IMR-90 (cell line): ENCODE measurements at regions not wholly inside any gene's neighbourhood (a gene's known extent, or its start where the extent isn't known, plus 50 kb on each side); places are given as distances from the start of the nearest gene placed in this dataset.

Experiments used
- ATAC-seq: fragments of 200-7000 bp; cut with Tn5 transposase; 2 replicates; pipeline ENCODE4 v1.9.1; 2020; ENCODE audit warnings: low read depth, mild to moderate bottlenecking, moderate library complexity
- BruUV-seq: library from RNA; stranded (reverse); fragments of 400-500 nt; replicated peaks from 2 replicates; lab custom pipeline; 2021; lab: Mats Ljungman, UMichigan
- CTCF ChIA-PET: fragments of 300-600 bp; formaldehyde crosslinking; extraction: SDS; loops from one replicate; lab custom pipeline; 2021; ENCODE audit warnings: antibody characterized with exemption; lab: Yijun Ruan, JAX
- POLR2A ChIA-PET: fragments of 300-600 bp; sonication (Branson Sonifier 250); formaldehyde crosslinking; loops from one replicate; lab custom pipeline; 2022; ENCODE audit warnings: antibody characterized with exemption; ENCODE audit not compliant: unreplicated experiment; lab: Charles Lee
- DNase-seq: peaks from one replicate; pipeline ENCODE4 v3.0.0; 2013
- H2AFZ ChIP-seq: replicated peaks from 2 replicates; pipeline ENCODE3; 2013; ENCODE audit warnings: low read length, mild to moderate bottlenecking; ENCODE audit not compliant: poor library complexity
- H2AK5ac ChIP-seq: 2 replicates; pipeline ENCODE4 v1.6.1; 2013; ENCODE audit warnings: low read depth, low read length, inconsistent platforms
- H2AK9ac ChIP-seq: replicated peaks from 2 replicates; pipeline ENCODE3; 2013; ENCODE audit warnings: mild to moderate bottlenecking, low read depth, low read length, moderate library complexity; ENCODE audit not compliant: poor library complexity
- H2BK120ac ChIP-seq: 2 replicates; pipeline ENCODE4 v1.6.1; 2013; ENCODE audit warnings: low read depth, low read length, inconsistent platforms
- H2BK15ac ChIP-seq: 3 replicates; pipeline ENCODE4 v1.6.1; 2013; ENCODE audit warnings: low read depth, low read length, inconsistent platforms
- H2BK20ac ChIP-seq: 2 replicates; pipeline ENCODE4 v1.6.1; 2013; ENCODE audit warnings: low read depth, mild to moderate bottlenecking, inconsistent platforms, low read length, moderate library complexity
- H2BK5ac ChIP-seq: 2 replicates; pipeline ENCODE4 v1.6.1; 2013; ENCODE audit warnings: mild to moderate bottlenecking, low read depth, low read length, inconsistent platforms; ENCODE audit not compliant: poor library complexity, severe bottlenecking
- H3K14ac ChIP-seq: replicated peaks from 2 replicates; pipeline ENCODE4 v1.6.1; 2013; ENCODE audit warnings: low read depth, low read length, inconsistent platforms
- H3K18ac ChIP-seq: 2 replicates; pipeline ENCODE4 v1.6.1; 2013; ENCODE audit warnings: low read depth, low read length, control low read depth
- H3K23ac ChIP-seq: 2 replicates; pipeline ENCODE4 v1.6.1; 2013; ENCODE audit warnings: low read depth, low read length, inconsistent platforms
- H3K27ac ChIP-seq: 2 replicates; pipeline ENCODE4 v1.5.1; 2013; ENCODE audit warnings: mild to moderate bottlenecking, control low read depth, low read length; ENCODE audit not compliant: insufficient read depth
- H3K27me3 ChIP-seq: 2 replicates; pipeline ENCODE4 v1.6.1; 2013; ENCODE audit warnings: low read length; ENCODE audit not compliant: control insufficient read depth, insufficient read depth
- H3K36me3 ChIP-seq: 2 replicates; pipeline ENCODE4 v1.6.1; 2013; ENCODE audit warnings: low read length, mixed read lengths; ENCODE audit not compliant: control insufficient read depth, insufficient read depth
- H3K4ac ChIP-seq: 2 replicates; pipeline ENCODE4 v1.6.1; 2013; ENCODE audit warnings: low read depth, low read length, inconsistent platforms
- H3K4me1 ChIP-seq: 2 replicates; pipeline ENCODE4 v1.6.1; 2013; ENCODE audit warnings: low read length, mixed read lengths; ENCODE audit not compliant: control insufficient read depth, insufficient read depth
- H3K4me2 ChIP-seq: 2 replicates; pipeline ENCODE4 v1.6.1; 2013; ENCODE audit warnings: low read depth, mild to moderate bottlenecking, control low read depth, low read length, moderate library complexity
- H3K4me3 ChIP-seq: 2 replicates; pipeline ENCODE4 v1.5.1; 2013; ENCODE audit warnings: low read depth, mild to moderate bottlenecking, control low read depth, low read length, moderate library complexity; ENCODE audit not compliant: insufficient read depth
- H3K56ac ChIP-seq: 2 replicates; pipeline ENCODE4 v1.6.1; 2013; ENCODE audit warnings: low read length, inconsistent platforms; ENCODE audit not compliant: insufficient read depth; ENCODE audit errors: extremely low read depth
- H3K79me1 ChIP-seq, 2 experiments: 2 replicates each; pipeline ENCODE4 v1.6.1; 2013; ENCODE audit warnings: low read length in 2 of 2, inconsistent platforms in 1 of 2, low read depth in 1 of 2
- H3K9ac ChIP-seq: 2 replicates; pipeline ENCODE4 v1.6.1; 2013; ENCODE audit warnings: low read depth, low read length, control low read depth
- H3K9me1 ChIP-seq: 2 replicates; pipeline ENCODE4 v1.6.1; 2013; ENCODE audit warnings: low read length, inconsistent platforms; ENCODE audit not compliant: insufficient read depth
- H3K9me3 ChIP-seq: 2 replicates; pipeline ENCODE4 v1.6.1; 2013; ENCODE audit warnings: low read length; ENCODE audit not compliant: control insufficient read depth, insufficient read depth
- H4K20me1 ChIP-seq: 2 replicates; pipeline ENCODE4 v1.6.1; 2013; ENCODE audit warnings: low read length, inconsistent platforms; ENCODE audit not compliant: insufficient read depth
- H4K5ac ChIP-seq: 2 replicates; pipeline ENCODE4 v1.6.1; 2013; ENCODE audit warnings: mild to moderate bottlenecking, low read depth, low read length, control low read depth
- H4K8ac ChIP-seq, 2 experiments: 2 replicates each; pipeline ENCODE4 v1.6.1; 2013; ENCODE audit warnings: low read depth in 2 of 2, low read length in 2 of 2, control low read depth in 1 of 2, inconsistent platforms in 1 of 2
- H4K91ac ChIP-seq: 2 replicates; pipeline ENCODE4 v1.6.1; 2013; ENCODE audit warnings: low read depth, low read length, inconsistent platforms; ENCODE audit not compliant: insufficient read depth
- BHLHE40 ChIP-seq: fragments of 150-350 bp; IDR thresholded peaks from 2 replicates; pipeline ENCODE4 v1.6.1; 2016; ENCODE audit warnings: mild to moderate bottlenecking, low read depth, low read length
- CEBPB ChIP-seq: IDR thresholded peaks from 2 replicates; pipeline ENCODE4 v1.6.1; 2012; ENCODE audit warnings: low read depth, low read length, improper control_type of control experiment
- CHD1 ChIP-seq: IDR thresholded peaks from 2 replicates; pipeline ENCODE4 v1.6.1; 2012; ENCODE audit warnings: low read depth, low read length, improper control_type of control experiment
- MAFK ChIP-seq: IDR thresholded peaks from 2 replicates; pipeline ENCODE4 v1.6.1; 2012; ENCODE audit warnings: low read depth, low read length, improper control_type of control experiment
- MAZ ChIP-seq: IDR thresholded peaks from 2 replicates; pipeline ENCODE4 v1.6.1; 2012; ENCODE audit warnings: low read depth, mild to moderate bottlenecking, low read length, improper control_type of control experiment, moderate library complexity, borderline replicate concordance
- NFE2L2 ChIP-seq: fragments of 150-350 bp; IDR thresholded peaks from 2 replicates; pipeline ENCODE4 v1.6.1; 2016; ENCODE audit warnings: low read depth, mild to moderate bottlenecking, low read length
- POLR2A ChIP-seq: IDR thresholded peaks from 2 replicates; pipeline ENCODE4 v1.6.1; 2012; ENCODE audit warnings: mild to moderate bottlenecking, low read depth, low read length
- RAD21 ChIP-seq: IDR thresholded peaks from 2 replicates; pipeline ENCODE4 v1.6.1; 2012; ENCODE audit warnings: low read length, improper control_type of control experiment
- WGBS, 2 experiments: methylation state at CpG; one replicate each; pipeline versions ENCODE4 v1.1.5 to v1.1.7; 2013; ENCODE audit warnings: missing lambda C conversion rate in 2 of 2; ENCODE audit not compliant: insufficient read length in 1 of 2; ENCODE audit errors: extremely low coverage in 2 of 2; 5-methylcytosine and 5-hydroxymethylcytosine counted together
- dilution Hi-C: fragments of 300-500 bp; cut with HindIII; formaldehyde crosslinking; loops from one replicate; pipeline ENCODE4 v1.14.3; 2018; ENCODE audit warnings: low sequenced_read_pairs; ENCODE audit not compliant: unreplicated experiment
- in situ Hi-C: fragments of 300-500 bp; cut with MboI; formaldehyde crosslinking; loops from 3 replicates; pipeline ENCODE4 v1.14.3; 2019; ENCODE audit warnings: low sequenced_read_pairs, inconsistent platforms, mixed read lengths
- intact Hi-C: fragments of 100-400 bp; cut with micrococcal nuclease; formaldehyde crosslinking; loops from 2 replicates; pipeline ENCODE4 v1.10.0; 2022
- TF ChIP-seq, protein P1 (sequence below): conservative IDR thresholded peaks from 2 replicates; pipeline ENCODE4 v1.5.1; 2012; ENCODE audit warnings: mild to moderate bottlenecking, low read depth, low read length, improper control_type of control experiment
- TF ChIP-seq, protein P2 (sequence below): fragments of 150-350 bp; IDR thresholded peaks from 2 replicates; pipeline ENCODE4 v1.6.1; 2016; ENCODE audit warnings: low read depth, mild to moderate bottlenecking, low read length, moderate library complexity, borderline replicate concordance

DNA sequence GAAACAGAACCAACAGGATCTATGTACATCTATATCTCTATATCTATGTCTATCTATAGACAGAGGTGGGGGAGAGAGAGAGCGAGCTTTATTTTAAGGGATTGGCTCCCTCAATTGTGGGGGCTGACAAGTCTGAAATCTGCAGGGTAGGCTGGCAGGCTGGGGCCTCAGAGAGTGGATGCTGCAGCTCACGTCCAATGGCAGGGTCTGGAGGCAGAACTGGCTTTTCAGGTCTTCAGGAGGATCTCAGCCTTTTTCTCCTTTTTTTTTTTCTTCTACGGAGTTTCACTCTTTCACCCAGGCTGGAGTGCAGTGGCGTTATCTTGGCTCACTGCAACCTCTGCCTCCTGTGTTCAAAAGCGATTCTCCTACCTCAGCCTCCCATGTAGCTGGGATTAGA is 77.2 kb downstream of the ARL4C start:
- dilution Hi-C loops, result no loop called here
- Histone ChIP-seq H3K4ac (no peak overlapping the region), H3K4me2 (no peak overlapping the region), H4K20me1 (no peaks in the 10 kb centered on the region), H2BK20ac (no peak overlapping the region), H3K79me1 (no peaks in the 10 kb centered on the region), H4K5ac (no peak overlapping the region), H3K9me1 (peaks cover 8% of the 10 kb centered on the region; the same call in 1 of the 2 replicates), H3K4me1 (peaks cover 11% of the 10 kb centered on the region), H2BK15ac (no peak overlapping the region), H3K18ac (no peak overlapping the region), H4K8ac (no peak overlapping the region), H3K14ac (no peak overlapping the region), H3K9ac (no peak overlapping the region), H3K23ac (no peak overlapping the region), H2AFZ (no peak overlapping the region), H4K91ac (no peak overlapping the region), H3K9me3 (no peaks in the 10 kb centered on the region), H3K27me3 (no peaks in the 10 kb centered on the region), H3K27ac (no peak overlapping the region), H2BK120ac (no peak overlapping the region), H2AK5ac (0 out of 2 replicates have a peak overlapping the region, but pooled peaks have one; percentile 8), H2BK5ac (no peak overlapping the region), H3K4me3 (no peak overlapping the region), H2AK9ac (no peak overlapping the region), H3K36me3 (no peaks in the 10 kb centered on the region), H3K56ac (no peak overlapping the region)
- TF ChIP-seq BHLHE40 (no peak), MAZ (no peak), CEBPB (no peak), NFE2L2 (no peak), MAFK (no peak), RAD21 (no peak), CHD1 (no peak), POLR2A (no peak)
- TF ChIP-seq, protein P1, sequence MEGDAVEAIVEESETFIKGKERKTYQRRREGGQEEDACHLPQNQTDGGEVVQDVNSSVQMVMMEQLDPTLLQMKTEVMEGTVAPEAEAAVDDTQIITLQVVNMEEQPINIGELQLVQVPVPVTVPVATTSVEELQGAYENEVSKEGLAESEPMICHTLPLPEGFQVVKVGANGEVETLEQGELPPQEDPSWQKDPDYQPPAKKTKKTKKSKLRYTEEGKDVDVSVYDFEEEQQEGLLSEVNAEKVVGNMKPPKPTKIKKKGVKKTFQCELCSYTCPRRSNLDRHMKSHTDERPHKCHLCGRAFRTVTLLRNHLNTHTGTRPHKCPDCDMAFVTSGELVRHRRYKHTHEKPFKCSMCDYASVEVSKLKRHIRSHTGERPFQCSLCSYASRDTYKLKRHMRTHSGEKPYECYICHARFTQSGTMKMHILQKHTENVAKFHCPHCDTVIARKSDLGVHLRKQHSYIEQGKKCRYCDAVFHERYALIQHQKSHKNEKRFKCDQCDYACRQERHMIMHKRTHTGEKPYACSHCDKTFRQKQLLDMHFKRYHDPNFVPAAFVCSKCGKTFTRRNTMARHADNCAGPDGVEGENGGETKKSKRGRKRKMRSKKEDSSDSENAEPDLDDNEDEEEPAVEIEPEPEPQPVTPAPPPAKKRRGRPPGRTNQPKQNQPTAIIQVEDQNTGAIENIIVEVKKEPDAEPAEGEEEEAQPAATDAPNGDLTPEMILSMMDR, result no peak
- TF ChIP-seq, protein P2, sequence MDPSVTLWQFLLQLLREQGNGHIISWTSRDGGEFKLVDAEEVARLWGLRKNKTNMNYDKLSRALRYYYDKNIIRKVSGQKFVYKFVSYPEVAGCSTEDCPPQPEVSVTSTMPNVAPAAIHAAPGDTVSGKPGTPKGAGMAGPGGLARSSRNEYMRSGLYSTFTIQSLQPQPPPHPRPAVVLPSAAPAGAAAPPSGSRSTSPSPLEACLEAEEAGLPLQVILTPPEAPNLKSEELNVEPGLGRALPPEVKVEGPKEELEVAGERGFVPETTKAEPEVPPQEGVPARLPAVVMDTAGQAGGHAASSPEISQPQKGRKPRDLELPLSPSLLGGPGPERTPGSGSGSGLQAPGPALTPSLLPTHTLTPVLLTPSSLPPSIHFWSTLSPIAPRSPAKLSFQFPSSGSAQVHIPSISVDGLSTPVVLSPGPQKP, result no peak
- WGBS, 2 experiments, result no CpG with 5 or more reads among the region's 5 CpGs
- in situ Hi-C loops, result no loop called here
- ATAC-seq, result no peak
- ChIA-PET POLR2A (no interaction called here), CTCF (interaction anchor here (1.0 kb wide), 1 partner anchor 23 kb away, joined by 3 read pairs; no protein-coding TSS in a partner anchor)
- BruUV-seq, result no TSS peak
- no peak for DNase-seq
- intact Hi-C loops, result no loop called here
